ENCODE measurements at regions not wholly inside any gene's neighbourhood (a gene's known extent, or its start where the extent isn't known, plus 50 kb on each side); places are given as distances from the start of the nearest gene placed in this dataset.
"Not testable (repeated sequence)": the region's sequence is repeated elsewhere in the genome, so short reads cannot be mapped to it uniquely, and the experiment has no call there.

- no peak for DNase-seq (ENCODE audit: low read depth)
Measured at GRCh38 chr2:220705678-220706077, 866.4 kb downstream of the EPHA4 start.

- DNase-seq (ENCODE audit: low read depth), result no peak
Measured at GRCh38 chr2:220707261-220707660, 864.8 kb downstream of the EPHA4 start.

- peak; percentile 32 for DNase-seq (ENCODE audit: low read depth)
Measured at GRCh38 chr2:220708366-220708765, 863.7 kb downstream of the EPHA4 start.

GRCh38 chr2:220717283-220717682, 854.8 kb downstream of the EPHA4 start:
- DNase-seq (ENCODE audit: low read depth), result no peak

- DNase-seq (ENCODE audit: low read depth), result no peak
Measured at GRCh38 chr2:220736778-220737177, 835.3 kb downstream of the EPHA4 start.

- DNase-seq (ENCODE audit: low read depth), result no peak
Measured at GRCh38 chr2:220743203-220743602, 828.9 kb downstream of the EPHA4 start.

- DNase-seq (ENCODE audit: low read depth), result peak; percentile 9
Measured at GRCh38 chr2:220744861-220745260, 827.2 kb downstream of the EPHA4 start.

GRCh38 chr2:220745682-220746081, 826.4 kb downstream of the EPHA4 start:
- DNase-seq (ENCODE audit: low read depth), result no peak

GRCh38 chr2:220747736-220748135, 824.4 kb downstream of the EPHA4 start:
- no peak for DNase-seq (ENCODE audit: low read depth)

GRCh38 chr2:220748875-220749479, 823.1 kb downstream of the EPHA4 start:
- DNase-seq (ENCODE audit: low read depth), result peak; percentile 34

- DNase-seq (ENCODE audit: low read depth), result peak; percentile 26
Measured at GRCh38 chr2:220753486-220753885, 818.6 kb downstream of the EPHA4 start.

GRCh38 chr2:220756653-220757052, 815.5 kb downstream of the EPHA4 start:
- no peak for DNase-seq (ENCODE audit: low read depth)

GRCh38 chr2:220758376-220758775, 813.7 kb downstream of the EPHA4 start:
- DNase-seq (ENCODE audit: low read depth), result not testable (repeated sequence)

GRCh38 chr2:220764171-220764570, 807.9 kb downstream of the EPHA4 start:
- no peak for DNase-seq (ENCODE audit: low read depth)

- no peak for DNase-seq (ENCODE audit: low read depth)
Measured at GRCh38 chr2:220767591-220768255, 804.4 kb downstream of the EPHA4 start.

GRCh38 chr2:220775856-220776488, 796.1 kb downstream of the EPHA4 start:
- DNase-seq (ENCODE audit: low read depth), result no peak

GRCh38 chr2:220779076-220779475, 793.0 kb downstream of the EPHA4 start:
- not testable (repeated sequence) for DNase-seq (ENCODE audit: low read depth)

GRCh38 chr2:220779511-220779910, 792.6 kb downstream of the EPHA4 start:
- no peak for DNase-seq (ENCODE audit: low read depth)

GRCh38 chr2:220779931-220780330, 792.2 kb downstream of the EPHA4 start:
- DNase-seq (ENCODE audit: low read depth), result peak; percentile 63

- DNase-seq (ENCODE audit: low read depth), result no peak
Measured at GRCh38 chr2:220781622-220782241, 790.4 kb downstream of the EPHA4 start.

GRCh38 chr2:220782609-220783113, 789.4 kb downstream of the EPHA4 start:
- DNase-seq (ENCODE audit: low read depth), result no peak

- DNase-seq (ENCODE audit: low read depth), result no peak
Measured at GRCh38 chr2:220783671-220784070, 788.4 kb downstream of the EPHA4 start.

GRCh38 chr2:220785178-220785577, 786.9 kb downstream of the EPHA4 start:
- no peak for DNase-seq (ENCODE audit: low read depth)
